ENCODE measurements at regions not wholly inside any gene's neighbourhood (a gene's known extent, or its start where the extent isn't known, plus 50 kb on each side); places are given as distances from the start of the nearest gene placed in this dataset.
"Not testable (repeated sequence)": the region's sequence is repeated elsewhere in the genome, so short reads cannot be mapped to it uniquely, and the experiment has no call there.

DNA sequence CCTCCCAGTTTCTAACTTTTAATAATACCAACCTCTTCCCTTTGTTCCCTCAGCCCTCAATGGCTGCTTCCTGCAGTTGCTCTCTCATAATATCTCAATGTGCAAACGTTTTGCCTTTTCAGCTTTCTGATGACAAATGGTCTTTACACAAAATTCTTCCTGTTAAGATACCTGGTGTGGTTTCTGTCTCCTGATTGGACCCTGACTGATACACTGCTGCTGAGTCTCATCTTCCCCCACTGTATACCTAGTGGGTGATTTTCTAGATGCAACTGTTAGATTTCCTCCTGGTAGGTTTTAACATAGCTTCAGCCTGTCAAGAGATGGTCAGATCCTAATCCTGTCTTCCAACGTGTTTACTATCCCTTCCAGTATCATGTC, 147.9 kb upstream of the TOP1 start:
- no peak for FAIRE-seq
- Histone ChIP-seq H3K36me3 (ENCODE audit: control insufficient read depth, insufficient read depth, low read length) (no peaks in the 10 kb centered on the region), H3K4me3 (ENCODE audit: low read depth, low read length) (no peak overlapping the region), H3K27me3 (ENCODE audit: control insufficient read depth, insufficient read depth, low read length) (no peaks in the 10 kb centered on the region)
- TF ChIP-seq CTCF (IDR thresholded peaks at IDR 0.05; ENCODE audit: insufficient read depth, low read length, severe bottlenecking) = no peak
- no peak for DNase-seq (ENCODE audit: low read depth)

DNA sequence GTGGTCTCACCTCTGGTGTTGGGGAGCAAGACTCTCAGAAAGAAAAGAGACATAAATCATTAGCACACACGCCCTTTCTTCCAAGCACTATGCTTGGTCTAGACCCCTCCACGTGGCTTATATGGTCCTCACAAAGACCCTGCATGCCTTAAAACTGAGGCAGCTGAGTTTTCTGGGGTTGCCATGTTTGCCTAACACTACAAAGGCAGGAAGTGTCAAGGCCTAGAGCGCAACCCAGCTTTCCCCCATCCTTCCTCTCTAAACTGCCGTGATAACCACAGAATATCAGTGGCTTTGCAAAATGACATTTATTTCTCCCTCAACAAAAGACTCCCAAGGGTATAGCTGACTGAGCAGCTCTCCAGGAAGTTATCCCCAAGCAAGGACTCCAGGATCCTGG, 146.5 kb upstream of the TOP1 start:
- Histone ChIP-seq H3K36me3 (ENCODE audit: control insufficient read depth, insufficient read depth, low read length) (no peaks in the 10 kb centered on the region), H3K27me3 (ENCODE audit: control insufficient read depth, insufficient read depth, low read length) (no peaks in the 10 kb centered on the region), H3K4me3 (ENCODE audit: low read depth, low read length) (no peak overlapping the region)
- DNase-seq (ENCODE audit: low read depth) (no peak), FAIRE-seq (no peak)
- no peak for TF ChIP-seq CTCF (IDR thresholded peaks at IDR 0.05; ENCODE audit: insufficient read depth, low read length, severe bottlenecking)

- FAIRE-seq (no peak), DNase-seq (ENCODE audit: low read depth) (no peak)
- no peak for TF ChIP-seq CTCF (IDR thresholded peaks at IDR 0.05; ENCODE audit: insufficient read depth, low read length, severe bottlenecking)
- no peaks in the 10 kb centered on the region for H3K36me3 ChIP-seq (ENCODE audit: control insufficient read depth, insufficient read depth, low read length)
- H3K4me3 ChIP-seq (ENCODE audit: low read depth, low read length) = no peak overlapping the region
- H3K27me3 ChIP-seq (ENCODE audit: control insufficient read depth, insufficient read depth, low read length) = no peaks in the 10 kb centered on the region
Observed at GRCh38 chr20:40883097-40883496, 145.5 kb upstream of the TOP1 start.

DNA sequence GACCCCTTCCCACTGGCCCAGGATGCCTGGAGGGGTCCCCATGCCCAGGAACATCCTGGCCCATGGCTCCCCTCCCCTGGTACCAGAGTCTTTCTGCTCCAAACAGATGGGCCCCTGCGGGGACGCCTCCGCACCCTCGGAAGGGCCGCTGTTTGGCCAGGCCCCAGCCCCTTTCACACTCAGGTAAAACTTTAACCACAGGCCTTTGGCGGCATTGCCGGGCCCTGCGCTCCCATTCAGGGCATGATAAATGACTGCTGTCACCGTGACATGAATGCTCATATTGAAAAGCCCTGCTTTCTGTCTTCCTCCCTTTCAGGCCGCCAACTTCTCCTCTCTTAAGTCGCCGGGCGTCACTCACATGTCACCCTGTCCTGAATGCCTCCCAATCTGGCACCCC, 141.5 kb upstream of the TOP1 start:
- no peak for DNase-seq (ENCODE audit: low read depth)
- no peak for FAIRE-seq
- no peaks in the 10 kb centered on the region for H3K36me3 ChIP-seq (ENCODE audit: control insufficient read depth, insufficient read depth, low read length)
- H3K4me3 ChIP-seq (ENCODE audit: low read depth, low read length) = no peak overlapping the region
- H3K27me3 ChIP-seq (ENCODE audit: control insufficient read depth, insufficient read depth, low read length) = no peaks in the 10 kb centered on the region
- TF ChIP-seq CTCF (IDR thresholded peaks at IDR 0.05; ENCODE audit: insufficient read depth, low read length, severe bottlenecking) = no peak

DNA sequence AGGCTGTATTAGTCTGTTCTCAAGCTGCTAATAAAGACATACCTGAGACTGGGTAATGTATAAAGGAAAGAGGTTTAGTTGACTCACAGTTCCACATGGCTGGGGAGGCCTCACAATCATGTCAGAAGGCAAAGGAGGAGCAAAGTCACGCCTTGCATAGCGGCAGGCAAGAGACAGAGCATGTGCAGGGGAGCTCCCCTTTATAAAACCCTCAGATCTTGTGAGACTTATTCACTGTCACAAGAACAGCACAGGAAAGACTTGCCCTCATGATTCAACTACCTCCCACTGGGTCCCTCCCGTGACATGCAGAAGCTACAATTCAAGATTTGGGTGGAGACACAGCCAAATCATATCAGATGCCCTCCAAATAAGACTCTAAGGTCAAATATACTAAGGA, 139.4 kb upstream of the TOP1 start:
- not testable (repeated sequence) for H3K4me3 ChIP-seq (ENCODE audit: low read depth, low read length); FAIRE-seq; H3K27me3 ChIP-seq (ENCODE audit: control insufficient read depth, insufficient read depth, low read length); H3K36me3 ChIP-seq (ENCODE audit: control insufficient read depth, insufficient read depth, low read length); DNase-seq (ENCODE audit: low read depth)

DNA sequence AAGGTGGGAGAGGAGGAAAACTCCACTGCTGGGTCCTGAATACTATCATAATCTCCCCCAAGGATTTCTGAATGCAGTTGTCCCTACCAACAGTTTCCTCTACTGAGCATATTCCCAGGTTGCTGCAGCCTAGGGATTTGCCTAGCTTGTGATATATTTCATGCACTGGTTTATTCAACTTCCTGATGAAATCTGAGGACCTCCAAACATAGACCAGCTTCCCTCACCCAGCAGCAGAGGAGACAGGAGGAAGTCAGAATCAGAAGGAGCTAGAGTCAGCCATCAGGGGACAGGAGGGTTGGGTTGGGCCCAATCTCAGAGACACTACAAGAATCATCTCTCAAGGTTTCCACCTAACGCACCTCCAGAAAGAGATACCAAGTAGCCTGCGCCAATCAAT, 138.4 kb upstream of the TOP1 start:
- Histone ChIP-seq H3K36me3 (ENCODE audit: control insufficient read depth, insufficient read depth, low read length) (no peaks in the 10 kb centered on the region), H3K27me3 (ENCODE audit: control insufficient read depth, insufficient read depth, low read length) (no peaks in the 10 kb centered on the region), H3K4me3 (ENCODE audit: low read depth, low read length) (no peak overlapping the region)
- FAIRE-seq (no peak), DNase-seq (ENCODE audit: low read depth) (no peak)
- TF ChIP-seq CTCF (IDR thresholded peaks at IDR 0.05; ENCODE audit: insufficient read depth, low read length, severe bottlenecking) = no peak
